Peyer's patch (tissue), 4 donors: ENCODE measurements at regions not wholly inside any gene's neighbourhood (a gene's known extent, or its start where the extent isn't known, plus 50 kb on each side); places are given as distances from the start of the nearest gene placed in this dataset.

Experiments
- DNase-seq, 3 donors: peaks; one replicate each; pipeline ENCODE4 v3.0.0-alpha.2; 2017 to 2019
- H3K27ac ChIP-seq, 4 donors: fragments of 200-600 bp; sonication (generic); one replicate each; pipeline ENCODE4 v1.5.1; 2016 to 2019
- H3K27me3 ChIP-seq, 2 donors: fragments of 200-600 bp; sonication (generic); one replicate each; pipeline ENCODE4 v1.5.1; 2019
- H3K36me3 ChIP-seq, 3 donors: fragments of 200-600 bp; sonication (generic); one replicate each; pipeline ENCODE4 v1.5.1; 2016 to 2019
- H3K4me1 ChIP-seq, 4 donors: fragments of 200-600 bp; sonication (generic); one replicate each; pipeline ENCODE4 v1.5.1; 2016 to 2019
- H3K4me3 ChIP-seq, 4 donors: fragments of 200-600 bp; sonication (generic); 1 replicate in 3 of 4; 2 replicates in 1 of 4; pipeline ENCODE4 v1.5.1; 2016 to 2019; ENCODE audit warnings: mild to moderate bottlenecking in 1 of 4
- H3K9me3 ChIP-seq, 4 donors: fragments of 200-600 bp; sonication (generic); one replicate each; pipeline ENCODE4 v1.5.1; 2016 to 2019; ENCODE audit warnings: mild to moderate bottlenecking in 1 of 4
- CTCF ChIP-seq, 6 experiments: fragments of 450-650 bp in 4 of 6; fragments of 200-600 bp in 2 of 6; sonication (generic) in 1 of 6; IDR thresholded peaks; one replicate each; pipeline ENCODE4 v1.5.1; 2017 to 2019; ENCODE audit warnings: antibody characterized with exemption in 6 of 6, mild to moderate bottlenecking in 3 of 6, moderate library complexity in 1 of 6
- POLR2A ChIP-seq, 2 donors: fragments of 450-650 bp; IDR thresholded peaks; one replicate each; pipeline ENCODE4 v1.5.1; 2017; ENCODE audit warnings: antibody characterized with exemption in 2 of 2, mild to moderate bottlenecking in 2 of 2, moderate library complexity in 2 of 2

GRCh38 chr3:159807137-159808040, 181.2 kb upstream of the IL12A start:
- Histone ChIP-seq H3K4me1 (no peaks in the 10 kb centered on the region), H3K27ac (no peak overlapping the region)

GRCh38 chr3:159813822-159814531, 174.7 kb upstream of the IL12A start:
- Histone ChIP-seq H3K4me3 (no peak overlapping the region), H3K27me3 (no peaks in the 10 kb centered on the region), H3K27ac (no peak overlapping the region), H3K4me1 (peaks cover 0 to 23% (median 0%) of the 10 kb centered on the region in 4 donors), H3K36me3 (no peaks in the 10 kb centered on the region), H3K9me3 (no peaks in the 10 kb centered on the region)
- TF ChIP-seq CTCF (IDR thresholded peaks at IDR 0.05) (no peak), POLR2A (IDR thresholded peaks at IDR 0.05) (no peak)
- DNase-seq, result no peak

More at GRCh38 chr3:159807137-159808040, 181.2 kb upstream of the IL12A start:
- Histone ChIP-seq H3K36me3 (no peaks in the 10 kb centered on the region), H3K9me3 (no peaks in the 10 kb centered on the region), H3K27me3 (no peaks in the 10 kb centered on the region), H3K4me3 (no peak overlapping the region)
- no peak for TF ChIP-seq POLR2A (IDR thresholded peaks at IDR 0.05)
- TF ChIP-seq CTCF (IDR thresholded peaks at IDR 0.05), result no peak
- no peak for DNase-seq

- H3K9me3 ChIP-seq, result no peaks in the 10 kb centered on the region
- H3K4me1 ChIP-seq, result peaks cover 0 to 23% (median 0%) of the 10 kb centered on the region in 4 donors
- TF ChIP-seq CTCF (IDR thresholded peaks at IDR 0.05) (no peak), POLR2A (IDR thresholded peaks at IDR 0.05) (no peak)
- H3K4me3 ChIP-seq, result no peak overlapping the region
- no peaks in the 10 kb centered on the region for H3K36me3 ChIP-seq
- no peaks in the 10 kb centered on the region for H3K27me3 ChIP-seq
- no peak for DNase-seq
- no peak overlapping the region for H3K27ac ChIP-seq
Observed at GRCh38 chr3:159816512-159816911, 172.1 kb upstream of the IL12A start.

GRCh38 chr3:159817126-159817525, 171.5 kb upstream of the IL12A start:
- Histone ChIP-seq H3K36me3 (no peaks in the 10 kb centered on the region), H3K27ac (no peak overlapping the region), H3K9me3 (no peaks in the 10 kb centered on the region)

GRCh38 chr3:159817571-159817970, 171.1 kb upstream of the IL12A start:
- H3K27ac ChIP-seq, result no peak overlapping the region
- H3K4me3 ChIP-seq, result no peak overlapping the region
- DNase-seq, result no peak
- peaks cover 0 to 23% (median 0%) of the 10 kb centered on the region in 4 donors for H3K4me1 ChIP-seq
- H3K36me3 ChIP-seq, result no peaks in the 10 kb centered on the region
- no peak for TF ChIP-seq POLR2A (IDR thresholded peaks at IDR 0.05)
- TF ChIP-seq CTCF (IDR thresholded peaks at IDR 0.05), result no peak
- no peaks in the 10 kb centered on the region for H3K27me3 ChIP-seq
- no peaks in the 10 kb centered on the region for H3K9me3 ChIP-seq

More at GRCh38 chr3:159817126-159817525, 171.5 kb upstream of the IL12A start:
- DNase-seq, result no peak
- Histone ChIP-seq H3K4me1 (peaks cover 0 to 23% (median 0%) of the 10 kb centered on the region in 4 donors), H3K27me3 (no peaks in the 10 kb centered on the region), H3K4me3 (no peak overlapping the region)
- no peak for TF ChIP-seq POLR2A (IDR thresholded peaks at IDR 0.05)
- TF ChIP-seq CTCF (IDR thresholded peaks at IDR 0.05), result no peak
